SIG-M5 treated with dmso at 0.1 percent for 504 hours (cell line): ENCODE measurements at regions not wholly inside any gene's neighbourhood (a gene's known extent, or its start where the extent isn't known, plus 50 kb on each side); places are given as distances from the start of the nearest gene placed in this dataset.
"Not testable (repeated sequence)": the region's sequence is repeated elsewhere in the genome, so short reads cannot be mapped to it uniquely, and the experiment has no call there.

Experiments used
- DNase-seq: peaks from one replicate; lab custom pipeline; 2025; ENCODE audit not compliant: unreplicated experiment; lab: John Stamatoyannopoulos, UW

- DNase-seq: no peak
These were observed 185.3 kb downstream of the CYP26B1 start for GRCh38 chr2:71962350-71962749.

DNA sequence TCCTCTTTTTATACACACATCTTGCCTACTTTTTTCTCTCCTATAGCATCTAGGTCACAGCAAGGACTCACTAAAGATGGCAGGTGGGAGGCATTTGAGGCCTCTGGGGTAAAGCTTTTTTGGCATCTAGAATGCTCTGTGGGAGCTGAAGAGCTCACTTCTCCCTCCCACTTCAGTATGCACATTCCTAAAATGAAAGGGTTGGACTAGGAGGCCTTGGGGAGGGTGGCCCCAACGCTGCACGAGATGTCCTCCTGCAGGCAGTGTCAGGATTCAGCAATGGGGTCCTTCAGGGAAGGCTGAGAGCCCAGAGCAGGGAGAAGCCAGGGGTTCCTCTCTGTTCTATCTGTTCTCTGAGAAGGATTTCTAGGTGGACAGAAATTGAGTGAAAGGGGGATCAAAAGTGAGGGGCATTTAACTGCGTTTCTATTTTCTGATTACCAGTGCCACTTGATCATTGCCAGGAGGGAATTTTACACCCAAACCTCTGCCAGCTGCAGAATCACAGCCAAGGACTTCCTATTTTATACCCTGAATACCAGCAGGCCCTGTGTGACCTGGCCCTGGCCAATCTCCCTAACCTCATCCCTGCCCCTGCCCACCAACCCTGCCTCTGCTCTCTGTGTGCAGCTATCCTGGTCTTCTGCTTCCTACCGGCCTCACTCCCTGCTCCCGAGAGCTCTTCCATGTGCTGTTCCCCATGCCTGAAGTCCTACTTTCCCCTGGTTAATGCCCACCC is 186.2 kb downstream of the CYP26B1 start:
- DNase-seq: no peak

DNA sequence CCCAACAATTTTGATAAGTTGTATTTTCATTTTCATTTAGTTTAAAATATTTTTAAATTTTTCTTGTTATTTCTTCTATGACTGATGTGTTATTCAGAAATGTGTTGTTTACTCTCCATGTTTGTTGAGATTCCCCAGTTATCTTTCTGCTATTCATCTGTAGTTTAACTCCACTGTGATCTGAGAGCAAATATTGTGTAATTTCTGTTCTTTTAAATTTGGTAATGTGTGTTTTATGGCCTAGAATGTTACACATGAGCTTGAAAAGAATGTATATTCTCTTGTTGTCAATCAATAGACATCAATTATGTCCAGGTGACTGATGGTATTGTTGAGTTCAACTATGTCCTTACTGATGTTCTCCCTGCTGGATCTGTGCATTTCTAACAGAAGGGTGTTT is 188.2 kb downstream of the CYP26B1 start:
- no peak for DNase-seq

- not testable (repeated sequence) for DNase-seq
These were observed 189.2 kb downstream of the CYP26B1 start for GRCh38 chr2:71958426-71958825.

DNA sequence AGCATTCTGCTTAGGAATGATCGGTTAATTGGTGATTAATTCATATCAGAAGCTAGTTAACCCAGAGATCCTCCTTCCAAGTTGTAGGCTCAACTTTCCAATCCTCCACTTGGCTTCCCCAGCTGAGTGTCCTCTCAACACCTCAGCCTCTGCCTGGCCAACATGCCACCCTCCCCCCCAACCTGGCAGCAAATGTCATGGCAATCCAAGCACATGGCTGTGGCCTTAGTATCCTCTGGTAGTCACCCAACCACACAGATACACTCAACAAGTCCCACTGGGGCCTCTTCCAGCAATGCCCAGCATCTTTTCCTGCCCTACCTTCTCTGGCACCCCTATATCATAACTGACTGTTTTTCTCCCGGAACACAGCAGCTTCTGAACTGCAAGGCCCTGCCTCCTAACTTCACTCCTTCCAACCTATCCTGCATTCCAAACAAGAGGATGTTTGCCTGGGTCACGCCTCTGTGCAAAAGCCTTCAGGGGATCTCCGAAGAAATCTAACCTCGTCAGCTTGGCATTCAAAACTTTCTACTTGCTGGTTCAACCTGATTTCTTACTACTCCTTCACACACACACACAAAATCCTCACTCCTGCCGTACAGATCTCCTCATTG is 195.0 kb downstream of the CYP26B1 start:
- DNase-seq: peak; percentile 39

DNA sequence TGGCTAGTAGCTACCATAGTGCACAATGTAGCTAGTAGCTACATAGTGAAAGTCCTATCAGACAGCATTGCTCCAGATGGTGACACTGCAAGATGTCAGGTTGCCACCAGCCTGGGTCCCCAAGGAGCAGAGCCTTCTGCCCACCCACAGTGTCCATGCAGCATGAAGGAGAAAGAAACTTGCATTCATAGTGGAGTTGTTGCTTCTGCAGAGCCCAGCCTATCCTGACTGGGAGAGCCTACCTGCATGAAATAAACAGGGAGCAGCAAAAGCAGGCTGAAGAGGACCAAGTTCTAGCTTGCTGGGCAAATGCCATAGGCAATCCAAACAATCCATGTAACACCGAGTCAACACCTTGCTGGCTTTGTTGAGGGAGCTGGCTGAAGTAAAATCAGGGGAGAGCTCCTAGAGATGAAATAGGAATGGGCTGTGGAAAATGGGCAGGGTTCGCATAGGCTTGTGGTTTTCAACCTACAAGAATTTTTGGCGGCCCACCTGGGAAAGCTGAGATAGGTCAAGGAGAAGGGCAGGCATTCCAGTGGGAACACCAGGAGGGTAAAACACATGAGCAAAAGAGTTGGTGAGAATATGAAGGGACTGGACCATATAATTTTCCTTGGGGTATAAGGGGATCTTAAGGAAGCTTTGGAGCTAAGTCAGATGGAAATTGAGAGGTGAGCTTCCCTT is 195.8 kb downstream of the CYP26B1 start:
- DNase-seq: no peak

DNA sequence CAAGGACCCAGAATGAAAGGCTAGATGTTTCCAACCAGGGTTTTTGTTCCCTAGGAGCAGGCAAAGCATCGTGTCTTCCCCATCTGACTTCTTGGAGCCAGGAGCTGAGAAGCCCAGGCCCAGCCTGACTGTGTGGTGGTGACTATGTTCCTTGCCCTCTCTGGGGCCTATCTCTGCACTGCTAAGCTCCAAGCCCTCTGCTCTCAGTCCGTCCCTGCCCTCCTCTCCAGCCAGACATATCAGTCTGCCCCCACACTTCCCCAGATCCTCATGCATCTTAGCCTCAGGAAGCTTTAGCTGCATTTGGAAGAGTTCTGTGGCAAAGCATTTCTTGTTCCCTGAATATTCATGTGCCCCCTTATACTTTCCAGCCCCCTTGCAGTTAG is 196.6 kb downstream of the CYP26B1 start:
- no peak for DNase-seq

- peak; percentile 47 for DNase-seq
These were observed 197.2 kb downstream of the CYP26B1 start for GRCh38 chr2:71950256-71951082.

GRCh38 chr2:71949537-71949798 is 198.2 kb downstream of the CYP26B1 start:
- no peak for DNase-seq

DNA sequence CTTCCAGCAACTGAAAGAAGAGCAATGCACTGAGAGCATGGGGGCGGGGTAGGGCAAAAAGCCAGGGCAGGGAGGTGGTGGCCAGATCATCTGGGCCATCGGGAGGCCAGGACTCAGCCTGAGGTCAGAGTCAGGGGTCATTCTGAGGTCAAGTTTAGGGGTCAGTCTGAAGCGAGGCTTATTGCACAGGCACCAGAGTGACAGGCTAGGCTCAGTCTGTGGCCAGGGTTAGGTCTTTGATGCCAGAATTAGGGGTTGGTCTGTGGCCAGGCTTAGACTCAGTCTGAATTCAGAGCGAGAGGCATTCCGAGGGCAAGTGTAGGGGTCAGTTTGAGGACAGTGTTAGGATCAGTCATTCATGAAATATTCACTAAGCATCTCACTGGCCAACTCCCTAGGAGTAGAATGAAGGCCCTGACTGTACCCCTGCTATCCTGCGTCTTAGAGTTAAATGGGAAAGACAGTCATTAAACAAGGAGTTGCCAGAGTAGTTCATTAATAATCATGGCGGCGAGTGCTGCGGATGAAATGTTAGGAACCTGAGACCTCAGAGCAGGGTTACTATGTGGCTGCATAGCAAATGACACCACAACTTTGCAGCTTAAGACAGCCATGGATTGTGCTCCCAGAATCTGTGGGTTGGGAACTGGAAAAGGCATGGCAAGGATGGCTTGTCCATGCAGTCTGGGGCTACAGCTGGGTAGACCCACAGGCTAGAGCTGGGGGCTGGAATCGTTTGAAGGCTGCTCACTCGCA is 198.7 kb downstream of the CYP26B1 start:
- no peak for DNase-seq

DNA sequence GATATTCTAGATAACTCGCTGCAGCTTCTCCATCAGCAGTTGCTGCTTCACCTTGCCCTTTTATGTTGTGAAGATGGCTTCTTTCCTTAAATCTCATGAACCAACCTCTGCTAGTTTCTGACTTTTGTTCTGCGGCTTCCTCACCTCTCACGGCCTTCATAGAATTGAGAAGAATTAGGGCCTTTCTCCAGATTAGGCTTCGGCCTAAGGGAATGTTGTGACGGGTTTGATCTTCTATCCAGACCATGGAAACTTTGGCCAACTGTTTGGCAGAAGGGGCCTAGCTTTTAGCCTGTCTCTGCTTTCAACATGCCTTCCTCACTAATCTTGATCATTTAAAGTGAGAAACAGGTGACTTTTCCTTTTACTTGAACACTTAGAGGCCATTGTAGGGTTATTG is 199.9 kb downstream of the CYP26B1 start:
- DNase-seq: no peak

DNA sequence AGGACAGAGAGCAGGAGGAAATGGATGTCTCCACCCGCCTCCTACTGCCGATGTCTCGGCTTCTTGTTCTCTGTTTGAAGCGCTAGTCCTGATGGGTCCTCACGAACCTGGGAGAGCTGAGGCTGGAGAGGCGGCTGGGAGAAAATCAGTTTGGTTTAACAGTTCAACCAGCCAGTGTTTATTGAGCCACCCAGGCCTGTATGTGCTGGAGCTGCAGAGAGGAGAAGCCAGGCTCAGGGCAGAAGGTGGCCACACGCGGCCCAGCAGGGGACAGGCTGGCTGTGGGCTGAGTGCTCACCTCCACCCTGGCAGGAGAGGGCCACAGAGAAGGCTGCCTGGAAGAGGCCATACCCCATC is 202.1 kb downstream of the CYP26B1 start:
- DNase-seq: no peak

DNA sequence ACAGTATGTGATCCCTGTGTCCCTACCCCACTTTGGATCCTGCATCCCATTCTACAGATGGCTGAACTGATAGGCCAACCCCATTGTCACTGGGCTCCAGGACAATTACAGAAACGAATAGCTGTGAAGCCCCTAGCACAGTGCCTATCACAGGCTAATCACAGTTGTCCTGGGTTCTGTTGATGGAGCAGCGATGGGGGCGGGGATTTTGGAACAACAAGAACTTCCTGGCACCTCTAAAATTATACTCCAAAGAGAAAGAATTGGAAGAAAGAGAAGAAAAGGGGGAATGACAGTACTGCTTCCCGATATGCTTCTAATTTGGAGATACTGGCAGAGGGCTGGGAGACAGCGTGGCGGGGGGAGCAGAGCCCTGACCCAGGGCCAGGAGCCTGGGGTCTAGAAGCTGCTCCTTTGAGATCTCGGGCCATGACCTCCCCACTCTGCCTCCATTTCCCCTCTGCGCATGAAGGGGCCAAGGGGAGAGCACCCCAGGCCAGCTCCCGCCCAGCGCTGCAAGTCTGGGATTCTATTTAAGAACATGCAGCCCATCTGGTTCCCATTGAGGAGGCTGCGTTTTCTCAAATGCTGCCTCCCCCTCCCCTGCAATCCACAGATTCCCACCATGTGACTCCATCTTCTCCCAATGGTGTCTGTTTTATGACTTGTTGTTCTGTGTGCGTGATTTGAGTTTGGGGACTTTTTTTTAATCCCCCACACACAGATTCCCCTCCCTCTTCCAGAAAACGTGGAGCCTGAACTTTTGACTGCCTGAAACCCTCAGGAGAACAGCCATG is 202.7 kb downstream of the CYP26B1 start:
- no peak for DNase-seq

DNA sequence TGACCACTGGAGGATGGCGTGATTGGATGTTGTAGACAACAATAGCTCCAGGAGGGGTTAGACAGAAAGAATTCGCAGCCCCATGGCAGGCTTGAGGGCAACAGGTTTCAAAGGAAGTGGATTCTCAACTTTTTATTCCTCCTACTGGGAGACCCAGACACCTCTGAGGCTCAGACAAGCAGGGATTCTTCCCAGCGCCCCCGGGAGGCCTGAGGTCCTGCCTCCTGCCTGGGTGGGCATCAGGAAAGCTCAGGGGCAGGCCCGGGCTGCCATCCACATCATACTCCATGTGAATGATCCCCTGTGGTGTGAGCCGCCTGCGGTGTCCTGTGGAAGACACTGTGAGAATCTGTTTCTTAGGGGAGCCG is 203.5 kb downstream of the CYP26B1 start:
- DNase-seq: no peak

- DNase-seq: no peak
These were observed 204.2 kb downstream of the CYP26B1 start for GRCh38 chr2:71943238-71944182.

GRCh38 chr2:71941726-71942525 is 205.7 kb downstream of the CYP26B1 start:
- no peak for DNase-seq

- no peak for DNase-seq
These were observed 207.0 kb downstream of the CYP26B1 start for GRCh38 chr2:71940695-71941094.
